ENCODE measurements at regions not wholly inside any gene's neighbourhood (a gene's known extent, or its start where the extent isn't known, plus 50 kb on each side); places are given as distances from the start of the nearest gene placed in this dataset.

DNA sequence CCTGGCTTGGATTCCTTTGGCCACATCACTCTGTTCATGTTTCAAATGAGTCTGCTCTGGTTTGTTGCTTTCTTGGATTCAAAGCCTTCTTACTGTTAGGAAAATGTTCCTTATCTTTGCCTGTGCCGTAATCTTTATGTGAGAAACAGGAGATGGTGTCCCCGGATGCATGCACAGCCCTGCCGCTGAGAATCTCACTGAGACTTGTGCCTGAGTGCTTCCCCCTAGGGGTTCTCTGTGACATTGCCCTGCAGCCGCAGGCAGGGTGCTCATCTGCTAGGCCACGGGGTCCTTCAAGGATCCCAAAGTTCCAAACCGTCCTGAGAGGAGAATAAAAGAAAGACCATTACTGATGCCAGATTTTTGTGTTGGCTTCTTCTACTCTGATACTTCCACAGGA lies 81.4 kb upstream of the ANKRD55 start:
- Mint-ChIP-seq H3K4me3 (ENCODE audit: unreplicated experiment) (no peak overlapping the region), H3K36me3 (ENCODE audit: insufficient read depth, unreplicated experiment) (no peaks in the 10 kb centered on the region), H3K4me1 (ENCODE audit: insufficient read depth, unreplicated experiment) (peaks cover 13% of the 10 kb centered on the region), H3K27ac (ENCODE audit: low read depth, unreplicated experiment) (no peak overlapping the region), H3K9me3 (ENCODE audit: unreplicated experiment) (no peaks in the 10 kb centered on the region), H3K27me3 (ENCODE audit: insufficient read depth, unreplicated experiment) (no peaks in the 10 kb centered on the region)
- TF ChIP-seq CTCF (IDR thresholded peaks at IDR 0.05; ENCODE audit: unreplicated experiment): peak; percentile 36
- peak; percentile 18 for DNase-seq (ENCODE audit: unreplicated experiment)
- intact Hi-C loops (cut with micrococcal nuclease): no loop called here
- ChIA-PET POLR2A (no interaction called here), CTCF (no interaction called here)
- no TSS peak for BruUV-seq (replicated peaks)

DNA sequence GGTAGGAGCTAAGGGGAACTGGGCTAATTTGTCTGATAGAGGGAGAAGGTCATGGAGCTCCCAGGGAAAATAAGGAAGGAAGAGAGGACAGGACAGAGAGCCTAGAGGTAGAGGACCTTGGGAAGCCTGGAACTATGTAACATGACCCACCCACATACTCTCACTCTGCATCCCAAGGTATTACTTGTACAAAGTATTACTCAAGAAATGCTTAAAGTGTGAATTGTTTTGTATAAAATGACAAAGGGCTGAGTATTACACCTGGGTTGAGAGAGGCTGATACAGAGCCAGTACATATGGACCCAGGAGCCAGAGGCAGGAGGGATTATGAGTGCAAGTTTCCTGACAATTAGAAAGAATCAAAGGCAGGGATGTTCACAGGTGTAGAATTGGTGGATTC lies 80.5 kb upstream of the ANKRD55 start:
- Mint-ChIP-seq H3K4me1 (ENCODE audit: insufficient read depth, unreplicated experiment) (peaks cover 6% of the 10 kb centered on the region), H3K27me3 (ENCODE audit: insufficient read depth, unreplicated experiment) (no peaks in the 10 kb centered on the region)

GRCh38 chr5:56313004-56313531 lies 79.9 kb upstream of the ANKRD55 start:
- H3K36me3 Mint-ChIP-seq (ENCODE audit: insufficient read depth, unreplicated experiment): no peaks in the 10 kb centered on the region
- no peak overlapping the region for H3K4me3 Mint-ChIP-seq (ENCODE audit: unreplicated experiment)
- POLR2A ChIA-PET: no interaction called here
- no peaks in the 10 kb centered on the region for H3K27me3 Mint-ChIP-seq (ENCODE audit: insufficient read depth, unreplicated experiment)
- intact Hi-C loops (cut with micrococcal nuclease): no loop called here
- peaks cover 6% of the 10 kb centered on the region for H3K4me1 Mint-ChIP-seq (ENCODE audit: insufficient read depth, unreplicated experiment)
- H3K27ac Mint-ChIP-seq (ENCODE audit: low read depth, unreplicated experiment): no peak overlapping the region
- H3K9me3 Mint-ChIP-seq (ENCODE audit: unreplicated experiment): no peaks in the 10 kb centered on the region
- no TSS peak for BruUV-seq (replicated peaks)
- no peak for TF ChIP-seq CTCF (IDR thresholded peaks at IDR 0.05; ENCODE audit: unreplicated experiment)
- no peak for DNase-seq (ENCODE audit: unreplicated experiment)
- CTCF ChIA-PET: interaction anchor here (1.1 to 1.6 kb wide), 3 partner anchors 9 to 526 kb away, joined by 3 to 6 read pairs (median 4); no protein-coding TSS in a partner anchor

More for the DNA sequence above, 80.5 kb upstream of the ANKRD55 start:
- no peak for TF ChIP-seq CTCF (IDR thresholded peaks at IDR 0.05; ENCODE audit: unreplicated experiment)
- Mint-ChIP-seq H3K36me3 (ENCODE audit: insufficient read depth, unreplicated experiment) (no peaks in the 10 kb centered on the region), H3K9me3 (ENCODE audit: unreplicated experiment) (no peaks in the 10 kb centered on the region), H3K27ac (ENCODE audit: low read depth, unreplicated experiment) (no peak overlapping the region), H3K4me3 (ENCODE audit: unreplicated experiment) (no peak overlapping the region)
- intact Hi-C loops (cut with micrococcal nuclease): no loop called here
- ChIA-PET CTCF (interaction anchor here (1.1 to 1.6 kb wide), 3 partner anchors 10 to 525 kb away, joined by 3 to 6 read pairs (median 4); no protein-coding TSS in a partner anchor), POLR2A (interaction anchor here (0.7 kb wide), 1 partner anchor 767 kb away, joined by 3 read pairs; no protein-coding TSS in a partner anchor)
- no peak for DNase-seq (ENCODE audit: unreplicated experiment)
- no TSS peak for BruUV-seq (replicated peaks)

DNA sequence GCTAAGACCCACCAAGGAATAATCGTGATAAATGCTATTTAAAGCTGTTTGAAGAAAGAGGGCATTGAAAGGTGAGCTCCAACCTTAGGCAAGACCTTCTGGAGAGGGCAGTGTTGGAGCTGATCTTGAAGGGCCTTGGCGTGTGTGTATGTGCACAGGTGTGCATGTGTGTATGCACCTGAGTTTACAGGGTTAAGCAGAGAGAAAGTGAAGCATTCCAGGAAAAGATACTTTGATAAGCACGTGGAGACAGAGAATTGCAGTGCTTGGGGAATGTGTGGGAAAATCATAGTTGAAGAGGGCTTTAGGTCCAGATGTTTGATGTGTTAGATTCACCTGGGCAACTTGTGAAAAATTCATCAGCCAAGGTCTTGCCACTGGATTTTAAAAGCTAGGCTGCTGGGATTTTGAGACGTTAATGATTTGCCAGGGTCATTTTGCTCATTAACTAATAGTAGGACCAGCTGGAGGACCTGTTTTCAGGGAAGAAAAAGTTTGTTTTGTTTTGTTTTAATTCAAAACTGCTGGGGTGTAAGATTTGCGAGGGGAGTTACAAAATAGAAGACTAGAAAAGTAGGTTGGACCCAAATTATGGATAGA lies 78.3 kb upstream of the ANKRD55 start:
- Mint-ChIP-seq H3K27ac (ENCODE audit: low read depth, unreplicated experiment) (no peak overlapping the region), H3K9me3 (ENCODE audit: unreplicated experiment) (peaks cover 2% of the 10 kb centered on the region), H3K36me3 (ENCODE audit: insufficient read depth, unreplicated experiment) (no peaks in the 10 kb centered on the region), H3K4me1 (ENCODE audit: insufficient read depth, unreplicated experiment) (peaks cover 6% of the 10 kb centered on the region), H3K4me3 (ENCODE audit: unreplicated experiment) (no peak overlapping the region), H3K27me3 (ENCODE audit: insufficient read depth, unreplicated experiment) (no peaks in the 10 kb centered on the region)
- ChIA-PET CTCF (interaction anchor here (0.5 to 1.4 kb wide), 3 partner anchors 12 to 412 kb away, joined by 3 to 7 read pairs (median 3); no protein-coding TSS in a partner anchor), POLR2A (no interaction called here)
- no peak for DNase-seq (ENCODE audit: unreplicated experiment)
- intact Hi-C loops (cut with micrococcal nuclease): no loop called here
- BruUV-seq (replicated peaks): no TSS peak
- TF ChIP-seq CTCF (IDR thresholded peaks at IDR 0.05; ENCODE audit: unreplicated experiment): no peak

Measured in MCF 10A (cell line).